Activated T-cell treated with anti-CD3 and anti-CD28 coated beads, Interleukin-2, amount 50 U/mL, for 48 hours (primary cell): ENCODE measurements at regions not wholly inside any gene's neighbourhood (a gene's known extent, or its start where the extent isn't known, plus 50 kb on each side); places are given as distances from the start of the nearest gene placed in this dataset.

Experiments
- DNase-seq, 2 experiments: peaks; one replicate each; pipeline ENCODE4 v3.0.0-alpha.2; 2020

- no peak for DNase-seq
Measured at GRCh38 chr1:238063454-238063853, 172.7 kb upstream of the ZP4 start.

- DNase-seq = no peak
Measured at GRCh38 chr1:238061967-238062613, 171.4 kb upstream of the ZP4 start.

- DNase-seq = no peak
Measured at GRCh38 chr1:238060061-238060460, 169.3 kb upstream of the ZP4 start.

GRCh38 chr1:238052496-238053266, 162.0 kb upstream of the ZP4 start:
- DNase-seq = no peak

- no peak for DNase-seq
Measured at GRCh38 chr1:238029126-238029525, 138.4 kb upstream of the ZP4 start.

- no peak for DNase-seq
Measured at GRCh38 chr1:238027366-238027765, 136.6 kb upstream of the ZP4 start.

- DNase-seq = no peak
Measured at GRCh38 chr1:238023137-238023536, 132.4 kb upstream of the ZP4 start.

- no peak for DNase-seq
Measured at GRCh38 chr1:238018214-238018613, 127.5 kb upstream of the ZP4 start.

GRCh38 chr1:238006779-238007178, 116.1 kb upstream of the ZP4 start:
- DNase-seq = no peak

- DNase-seq = no peak
Measured at GRCh38 chr1:238005116-238005515, 114.4 kb upstream of the ZP4 start.

GRCh38 chr1:238001818-238002217, 111.1 kb upstream of the ZP4 start:
- no peak for DNase-seq

- DNase-seq = no peak
Measured at GRCh38 chr1:237999426-238000052, 108.8 kb upstream of the ZP4 start.

- DNase-seq = no peak
Measured at GRCh38 chr1:237998581-237998980, 107.9 kb upstream of the ZP4 start.

- no peak for DNase-seq
Measured at GRCh38 chr1:237983496-237983895, 92.8 kb upstream of the ZP4 start.

- DNase-seq = no peak
Measured at GRCh38 chr1:237981223-237981622, 90.5 kb upstream of the ZP4 start.

- no peak for DNase-seq
Measured at GRCh38 chr1:237976331-237976730, 85.6 kb upstream of the ZP4 start.

GRCh38 chr1:237975903-237976302, 85.2 kb upstream of the ZP4 start:
- no peak for DNase-seq

GRCh38 chr1:237975376-237975775, 84.7 kb upstream of the ZP4 start:
- DNase-seq = no peak

GRCh38 chr1:237972186-237972585, 81.5 kb upstream of the ZP4 start:
- DNase-seq = no peak

- no peak for DNase-seq
Measured at GRCh38 chr1:237962985-237963384, 72.3 kb upstream of the ZP4 start.

- no peak for DNase-seq
Measured at GRCh38 chr1:237961754-237962153, 71.0 kb upstream of the ZP4 start.

GRCh38 chr1:237959838-237960237, 69.1 kb upstream of the ZP4 start:
- DNase-seq = no peak

- no peak for DNase-seq
Measured at GRCh38 chr1:237953238-237953637, 62.5 kb upstream of the ZP4 start.
